ENCODE measurements at regions not wholly inside any gene's neighbourhood (a gene's known extent, or its start where the extent isn't known, plus 50 kb on each side); places are given as distances from the start of the nearest gene placed in this dataset.

DNA sequence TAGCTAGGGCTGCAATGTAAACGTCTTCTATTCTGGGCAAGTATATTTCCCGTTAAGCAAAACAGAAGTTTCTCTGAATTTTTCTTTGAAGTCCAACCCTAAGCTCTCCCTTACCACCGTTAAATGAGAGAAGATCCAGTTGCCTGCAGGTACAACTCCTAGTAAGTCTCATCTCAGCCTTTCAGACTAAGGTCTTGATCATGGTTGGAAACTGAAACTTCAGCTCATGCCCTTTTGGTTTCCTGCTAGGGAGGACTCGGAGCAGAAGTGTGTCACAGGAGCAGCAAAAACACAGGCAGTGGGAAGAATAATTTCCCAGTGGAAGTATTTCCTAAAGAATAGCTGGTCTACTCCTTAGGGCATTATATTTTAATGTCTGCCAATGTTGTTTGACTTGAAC, 717.9 kb downstream of the PRELID2 start:
- Histone ChIP-seq H2BK12ac (ENCODE audit: low read length) (no peak overlapping the region), H4K8ac (ENCODE audit: low read depth, low read length) (no peak overlapping the region), H3K9ac (ENCODE audit: low read length) (no peak overlapping the region), H3K14ac (ENCODE audit: low read length) (no peak overlapping the region), H2AK5ac (ENCODE audit: low read length) (no peak overlapping the region), H3K18ac (ENCODE audit: low read length) (no peak overlapping the region), H2AFZ (ENCODE audit: insufficient read depth, low read length, poor library complexity) (no peak overlapping the region), H4K91ac (ENCODE audit: low read depth, low read length) (no peak overlapping the region), H3K9me3 (ENCODE audit: insufficient read depth, low read depth, low read length) (no peaks in the 10 kb centered on the region), H2BK120ac (ENCODE audit: insufficient read depth, low read length, poor library complexity) (no peak overlapping the region), H3K79me2 (ENCODE audit: control insufficient read depth, insufficient read depth, low read length, poor library complexity) (no peaks in the 10 kb centered on the region), H4K12ac (ENCODE audit: low read depth, low read length) (no peak overlapping the region), H3K4ac (ENCODE audit: low read depth, low read length) (no peak overlapping the region), H3K36me3 (ENCODE audit: control insufficient read depth in 1 of 2, insufficient read depth in 2 of 2, low read length in 2 of 2) (no peaks in the 10 kb centered on the region), H3K27me3 (ENCODE audit: insufficient read depth, low read length) (no peaks in the 10 kb centered on the region), H3K4me2 (ENCODE audit: low read length) (no peak overlapping the region), H3K4me3 (ENCODE audit: low read depth, low read length) (no peak overlapping the region), H3K27ac (ENCODE audit: low read depth, low read length) (no peak overlapping the region), H3K79me1 (ENCODE audit: low read length) (no peaks in the 10 kb centered on the region), H3K23ac (ENCODE audit: low read length) (no peak overlapping the region), H2BK5ac (ENCODE audit: low read depth, low read length, poor library complexity) (no peak overlapping the region), H3K4me1 (ENCODE audit: control insufficient read depth in 1 of 2, insufficient read depth in 2 of 2, low read length in 2 of 2) (no peaks in the 10 kb centered on the region)
- DNase-seq = no peak
- no CpG with 5 or more reads among the region's 4 CpGs for WGBS (ENCODE audit: extremely low coverage, insufficient coverage, insufficient read length)

DNA sequence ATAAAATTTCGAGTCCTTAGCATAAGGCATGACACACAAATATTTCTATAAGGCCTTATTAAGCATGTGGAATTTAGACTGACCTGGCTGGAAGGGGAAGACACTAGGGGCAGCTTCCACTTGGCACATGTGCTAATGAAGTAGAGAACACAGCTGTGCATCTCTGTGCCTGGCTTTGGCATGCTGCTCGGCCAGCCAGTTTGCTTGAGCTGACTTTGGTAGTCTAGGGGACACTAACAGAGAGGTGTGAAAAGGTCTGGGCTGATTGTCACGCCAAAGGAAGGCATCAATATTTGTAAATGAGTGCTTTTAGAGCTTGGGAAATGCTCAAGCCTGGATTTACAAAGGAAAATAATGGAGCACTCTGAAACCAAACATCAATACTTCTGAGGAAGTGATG, 723.7 kb downstream of the PRELID2 start:
- H2BK12ac ChIP-seq (ENCODE audit: low read length) = no peak overlapping the region
- H2BK120ac ChIP-seq (ENCODE audit: insufficient read depth, low read length, poor library complexity) = no peak overlapping the region
- no peak for DNase-seq
- H2BK5ac ChIP-seq (ENCODE audit: low read depth, low read length, poor library complexity) = no peak overlapping the region
- H3K18ac ChIP-seq (ENCODE audit: low read length) = no peak overlapping the region
- no peaks in the 10 kb centered on the region for H3K9me3 ChIP-seq (ENCODE audit: insufficient read depth, low read depth, low read length)
- H3K36me3 ChIP-seq (ENCODE audit: control insufficient read depth in 1 of 2, insufficient read depth in 2 of 2, low read length in 2 of 2) = no peaks in the 10 kb centered on the region
- no peak overlapping the region for H4K91ac ChIP-seq (ENCODE audit: low read depth, low read length)
- H2AFZ ChIP-seq (ENCODE audit: insufficient read depth, low read length, poor library complexity) = no peak overlapping the region
- no peaks in the 10 kb centered on the region for H3K27me3 ChIP-seq (ENCODE audit: insufficient read depth, low read length)
- H3K4me2 ChIP-seq (ENCODE audit: low read length) = no peak overlapping the region
- H3K23ac ChIP-seq (ENCODE audit: low read length) = no peak overlapping the region
- no peak overlapping the region for H3K27ac ChIP-seq (ENCODE audit: low read depth, low read length)
- WGBS (ENCODE audit: extremely low coverage, insufficient coverage, insufficient read length) = no CpG with 5 or more reads among the region's 3 CpGs
- no peak overlapping the region for H4K12ac ChIP-seq (ENCODE audit: low read depth, low read length)
- H3K4me3 ChIP-seq (ENCODE audit: low read depth, low read length) = no peak overlapping the region
- H4K8ac ChIP-seq (ENCODE audit: low read depth, low read length) = no peak overlapping the region
- no peaks in the 10 kb centered on the region for H3K79me1 ChIP-seq (ENCODE audit: low read length)
- no peaks in the 10 kb centered on the region for H3K79me2 ChIP-seq (ENCODE audit: control insufficient read depth, insufficient read depth, low read length, poor library complexity)
- no peak overlapping the region for H2AK5ac ChIP-seq (ENCODE audit: low read length)
- H3K14ac ChIP-seq (ENCODE audit: low read length) = no peak overlapping the region
- H3K4ac ChIP-seq (ENCODE audit: low read depth, low read length) = no peak overlapping the region
- H3K4me1 ChIP-seq (ENCODE audit: control insufficient read depth in 1 of 2, insufficient read depth in 2 of 2, low read length in 2 of 2) = no peaks in the 10 kb centered on the region
- no peak overlapping the region for H3K9ac ChIP-seq (ENCODE audit: low read length)

DNA sequence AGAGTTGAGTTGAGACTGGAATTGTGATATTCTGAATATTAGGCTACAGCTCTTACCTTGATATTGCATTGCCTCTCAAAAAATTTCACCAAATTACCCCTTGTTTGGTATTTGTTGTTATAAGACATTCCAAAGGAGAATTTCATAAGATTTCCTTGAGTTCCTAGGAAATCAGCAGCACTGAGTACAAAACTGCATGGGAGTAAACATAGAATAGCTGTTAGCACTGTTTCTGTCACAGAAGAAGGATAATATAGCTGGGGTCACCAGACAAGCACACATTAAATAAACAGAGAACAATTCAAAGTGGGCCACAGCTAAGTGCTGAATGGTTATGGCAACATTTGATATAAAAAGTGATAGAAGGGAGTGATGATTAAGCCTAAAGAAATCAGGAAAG, 724.3 kb downstream of the PRELID2 start:
- Histone ChIP-seq H2BK12ac (ENCODE audit: low read length) (no peak overlapping the region), H4K8ac (ENCODE audit: low read depth, low read length) (no peak overlapping the region), H3K79me2 (ENCODE audit: control insufficient read depth, insufficient read depth, low read length, poor library complexity) (no peaks in the 10 kb centered on the region), H3K79me1 (ENCODE audit: low read length) (no peaks in the 10 kb centered on the region), H2BK5ac (ENCODE audit: low read depth, low read length, poor library complexity) (no peak overlapping the region), H3K14ac (ENCODE audit: low read length) (no peak overlapping the region), H3K23ac (ENCODE audit: low read length) (no peak overlapping the region), H3K4me2 (ENCODE audit: low read length) (no peak overlapping the region), H4K12ac (ENCODE audit: low read depth, low read length) (no peak overlapping the region), H3K27ac (ENCODE audit: low read depth, low read length) (no peak overlapping the region), H2AK5ac (ENCODE audit: low read length) (no peak overlapping the region), H3K4me1 (ENCODE audit: control insufficient read depth in 1 of 2, insufficient read depth in 2 of 2, low read length in 2 of 2) (no peaks in the 10 kb centered on the region), H3K4ac (ENCODE audit: low read depth, low read length) (no peak overlapping the region), H2BK120ac (ENCODE audit: insufficient read depth, low read length, poor library complexity) (no peak overlapping the region), H3K4me3 (ENCODE audit: low read depth, low read length) (no peak overlapping the region), H3K36me3 (ENCODE audit: control insufficient read depth in 1 of 2, insufficient read depth in 2 of 2, low read length in 2 of 2) (no peaks in the 10 kb centered on the region), H3K27me3 (ENCODE audit: insufficient read depth, low read length) (no peaks in the 10 kb centered on the region), H3K9me3 (ENCODE audit: insufficient read depth, low read depth, low read length) (no peaks in the 10 kb centered on the region), H2AFZ (ENCODE audit: insufficient read depth, low read length, poor library complexity) (no peak overlapping the region), H3K18ac (ENCODE audit: low read length) (no peak overlapping the region), H4K91ac (ENCODE audit: low read depth, low read length) (no peak overlapping the region), H3K9ac (ENCODE audit: low read length) (no peak overlapping the region)
- DNase-seq = no peak

DNA sequence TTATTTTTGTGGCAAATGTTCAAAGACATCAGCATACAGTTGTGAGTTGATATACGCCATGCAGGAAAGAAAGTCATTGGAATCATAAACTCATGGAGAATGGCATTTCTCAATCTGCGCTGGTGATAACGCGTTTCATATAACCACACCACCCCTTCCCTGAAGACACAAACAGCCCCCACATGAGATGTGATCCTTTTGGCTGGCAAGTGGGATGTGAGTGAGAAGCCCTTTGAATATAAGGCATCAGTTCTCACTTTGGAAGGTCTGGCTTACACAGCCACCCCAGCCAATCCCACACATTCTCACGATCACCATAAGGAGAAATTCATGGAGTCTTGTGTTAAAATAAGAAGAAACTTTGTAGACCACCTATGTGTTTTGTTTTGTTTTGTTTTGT, 725.0 kb downstream of the PRELID2 start:
- H4K91ac ChIP-seq (ENCODE audit: low read depth, low read length) = no peak overlapping the region
- no peak overlapping the region for H3K18ac ChIP-seq (ENCODE audit: low read length)
- DNase-seq = no peak
- no peak overlapping the region for H3K4me3 ChIP-seq (ENCODE audit: low read depth, low read length)
- H3K4me2 ChIP-seq (ENCODE audit: low read length) = no peak overlapping the region
- no peak overlapping the region for H3K27ac ChIP-seq (ENCODE audit: low read depth, low read length)
- no peak overlapping the region for H3K9ac ChIP-seq (ENCODE audit: low read length)
- H2AFZ ChIP-seq (ENCODE audit: insufficient read depth, low read length, poor library complexity) = no peak overlapping the region
- no peaks in the 10 kb centered on the region for H3K79me2 ChIP-seq (ENCODE audit: control insufficient read depth, insufficient read depth, low read length, poor library complexity)
- no peak overlapping the region for H2AK5ac ChIP-seq (ENCODE audit: low read length)
- H3K4me1 ChIP-seq (ENCODE audit: control insufficient read depth in 1 of 2, insufficient read depth in 2 of 2, low read length in 2 of 2) = no peaks in the 10 kb centered on the region
- H2BK120ac ChIP-seq (ENCODE audit: insufficient read depth, low read length, poor library complexity) = no peak overlapping the region
- H4K12ac ChIP-seq (ENCODE audit: low read depth, low read length) = no peak overlapping the region
- H4K8ac ChIP-seq (ENCODE audit: low read depth, low read length) = no peak overlapping the region
- H2BK5ac ChIP-seq (ENCODE audit: low read depth, low read length, poor library complexity) = no peak overlapping the region
- H3K14ac ChIP-seq (ENCODE audit: low read length) = no peak overlapping the region
- no peak overlapping the region for H3K23ac ChIP-seq (ENCODE audit: low read length)
- H3K79me1 ChIP-seq (ENCODE audit: low read length) = no peaks in the 10 kb centered on the region
- no peaks in the 10 kb centered on the region for H3K9me3 ChIP-seq (ENCODE audit: insufficient read depth, low read depth, low read length)
- no peaks in the 10 kb centered on the region for H3K36me3 ChIP-seq (ENCODE audit: control insufficient read depth in 1 of 2, insufficient read depth in 2 of 2, low read length in 2 of 2)
- H3K4ac ChIP-seq (ENCODE audit: low read depth, low read length) = no peak overlapping the region
- no peak overlapping the region for H2BK12ac ChIP-seq (ENCODE audit: low read length)
- no CpG with 5 or more reads among the region's 5 CpGs for WGBS (ENCODE audit: extremely low coverage, insufficient coverage, insufficient read length)
- H3K27me3 ChIP-seq (ENCODE audit: insufficient read depth, low read length) = no peaks in the 10 kb centered on the region

DNA sequence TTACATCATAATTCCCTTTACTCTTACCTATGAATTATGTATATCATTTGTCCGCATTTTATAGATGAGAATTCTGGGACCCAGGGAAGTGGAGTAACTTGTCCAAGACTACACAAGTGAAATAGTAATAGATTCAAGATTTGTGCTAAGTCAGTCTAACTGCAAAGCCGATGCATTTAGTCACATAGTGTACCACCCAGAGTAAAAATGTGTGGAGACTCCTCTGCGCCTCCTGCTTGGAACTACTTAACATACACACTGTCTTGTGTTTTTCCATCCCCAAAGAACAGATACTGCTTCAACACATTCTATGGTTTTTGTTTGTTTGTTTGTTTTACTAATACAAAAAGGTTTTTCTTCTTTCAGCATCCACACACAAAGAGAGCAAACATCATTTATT, 729.8 kb downstream of the PRELID2 start:
- Histone ChIP-seq H2BK120ac (ENCODE audit: insufficient read depth, low read length, poor library complexity) (no peak overlapping the region), H2BK5ac (ENCODE audit: low read depth, low read length, poor library complexity) (no peak overlapping the region), H4K8ac (ENCODE audit: low read depth, low read length) (no peak overlapping the region), H2BK12ac (ENCODE audit: low read length) (no peak overlapping the region), H2AFZ (ENCODE audit: insufficient read depth, low read length, poor library complexity) (no peak overlapping the region), H3K27me3 (ENCODE audit: insufficient read depth, low read length) (no peaks in the 10 kb centered on the region), H3K4me3 (ENCODE audit: low read depth, low read length) (no peak overlapping the region), H3K4me1 (ENCODE audit: control insufficient read depth in 1 of 2, insufficient read depth in 2 of 2, low read length in 2 of 2) (no peaks in the 10 kb centered on the region), H3K9me3 (ENCODE audit: insufficient read depth, low read depth, low read length) (no peaks in the 10 kb centered on the region), H3K79me2 (ENCODE audit: control insufficient read depth, insufficient read depth, low read length, poor library complexity) (no peaks in the 10 kb centered on the region), H3K9ac (ENCODE audit: low read length) (no peak overlapping the region), H3K4ac (ENCODE audit: low read depth, low read length) (no peak overlapping the region), H3K18ac (ENCODE audit: low read length) (no peak overlapping the region), H4K91ac (ENCODE audit: low read depth, low read length) (no peak overlapping the region), H3K36me3 (ENCODE audit: control insufficient read depth in 1 of 2, insufficient read depth in 2 of 2, low read length in 2 of 2) (no peaks in the 10 kb centered on the region), H3K23ac (ENCODE audit: low read length) (no peak overlapping the region), H3K14ac (ENCODE audit: low read length) (no peak overlapping the region), H2AK5ac (ENCODE audit: low read length) (no peak overlapping the region), H3K4me2 (ENCODE audit: low read length) (no peak overlapping the region), H4K12ac (ENCODE audit: low read depth, low read length) (no peak overlapping the region), H3K27ac (ENCODE audit: low read depth, low read length) (no peak overlapping the region), H3K79me1 (ENCODE audit: low read length) (no peaks in the 10 kb centered on the region)
- no peak for DNase-seq
- no CpG with 5 or more reads among the region's 3 CpGs for WGBS (ENCODE audit: extremely low coverage, insufficient coverage, insufficient read length)

All from trophoblast cell (in vitro differentiated cells and primary cell).